NCI-H128 (cell line): ENCODE measurements at regions not wholly inside any gene's neighbourhood (a gene's known extent, or its start where the extent isn't known, plus 50 kb on each side); places are given as distances from the start of the nearest gene placed in this dataset.

Experiments
- DNase-seq: peaks from one replicate; lab custom pipeline; 2025; ENCODE audit not compliant: unreplicated experiment; lab: John Stamatoyannopoulos, UW

GRCh38 chr5:89443508-89443907 lies 560.5 kb upstream of the MEF2C start:
- DNase-seq = no peak

GRCh38 chr5:89441965-89442364 lies 559.0 kb upstream of the MEF2C start:
- DNase-seq = no peak

GRCh38 chr5:89440670-89441069 lies 557.7 kb upstream of the MEF2C start:
- no peak for DNase-seq

GRCh38 chr5:89437450-89438435 lies 554.8 kb upstream of the MEF2C start:
- no peak for DNase-seq

- no peak for DNase-seq
Measured at GRCh38 chr5:89436464-89436863, 553.5 kb upstream of the MEF2C start.

GRCh38 chr5:89435347-89435746 lies 552.4 kb upstream of the MEF2C start:
- no peak for DNase-seq

- no peak for DNase-seq
Measured at GRCh38 chr5:89428624-89429023, 545.6 kb upstream of the MEF2C start.

GRCh38 chr5:89425062-89425461 lies 542.1 kb upstream of the MEF2C start:
- no peak for DNase-seq

GRCh38 chr5:89421035-89421434 lies 538.1 kb upstream of the MEF2C start:
- DNase-seq = no peak

- DNase-seq = no peak
Measured at GRCh38 chr5:89418407-89419085, 535.6 kb upstream of the MEF2C start.

- DNase-seq = no peak
Measured at GRCh38 chr5:89417990-89418389, 535.0 kb upstream of the MEF2C start.

- no peak for DNase-seq
Measured at GRCh38 chr5:89417515-89417914, 534.5 kb upstream of the MEF2C start.

- DNase-seq = no peak
Measured at GRCh38 chr5:89411891-89412290, 528.9 kb upstream of the MEF2C start.

GRCh38 chr5:89407054-89407453 lies 524.1 kb upstream of the MEF2C start:
- DNase-seq = no peak

GRCh38 chr5:89401659-89402058 lies 518.7 kb upstream of the MEF2C start:
- no peak for DNase-seq

GRCh38 chr5:89401012-89401411 lies 518.0 kb upstream of the MEF2C start:
- no peak for DNase-seq

- DNase-seq = no peak
Measured at GRCh38 chr5:89399548-89399947, 516.6 kb upstream of the MEF2C start.

GRCh38 chr5:89397096-89397495 lies 514.1 kb upstream of the MEF2C start:
- no peak for DNase-seq

GRCh38 chr5:89396278-89396954 lies 513.4 kb upstream of the MEF2C start:
- DNase-seq = no peak

GRCh38 chr5:89395111-89395510 lies 512.1 kb upstream of the MEF2C start:
- DNase-seq = no peak

- DNase-seq = no peak
Measured at GRCh38 chr5:89388872-89389271, 505.9 kb upstream of the MEF2C start.

- no peak for DNase-seq
Measured at GRCh38 chr5:89384391-89384790, 501.4 kb upstream of the MEF2C start.
